Activated CD4-positive, alpha-beta T cell treated with anti-CD3 and anti-CD28 coated beads, Interleukin-2, amount 10 ng/mL, durations not matched to agents 7 days and 5 days (primary cell): ENCODE measurements at regions not wholly inside any gene's neighbourhood (a gene's known extent, or its start where the extent isn't known, plus 50 kb on each side); places are given as distances from the start of the nearest gene placed in this dataset.
"Not testable (repeated sequence)": the region's sequence is repeated elsewhere in the genome, so short reads cannot be mapped to it uniquely, and the experiment has no call there.

Source experiments
- CTCF ChIA-PET: fragments of 350-600 bp; sonication (Branson Sonifier 250); formaldehyde crosslinking; loops from one replicate; lab custom pipeline; 2021; ENCODE audit warnings: antibody characterized with exemption; lab: Charles Lee
- POLR2A ChIA-PET: fragments of 350-600 bp; sonication (Branson Sonifier 250); formaldehyde crosslinking; loops from one replicate; lab custom pipeline; 2021; ENCODE audit warnings: antibody characterized with exemption; lab: Charles Lee
- DNase-seq: peaks from one replicate; pipeline ENCODE4 v3.0.0-alpha.2; 2020
- H3K27ac Mint-ChIP-seq: one replicate; pipeline ENCODE4 v1.8.0; 2021; ENCODE audit warnings: mild to moderate bottlenecking, moderate library complexity, mixed read lengths
- H3K27me3 Mint-ChIP-seq: one replicate; pipeline ENCODE4 v1.8.0; 2021; ENCODE audit warnings: mixed read lengths
- H3K36me3 Mint-ChIP-seq: one replicate; pipeline ENCODE4 v1.8.0; 2021; ENCODE audit warnings: low read depth, mixed read lengths
- H3K4me1 Mint-ChIP-seq: one replicate; pipeline ENCODE4 v1.8.0; 2021; ENCODE audit warnings: mixed read lengths
- H3K4me3 Mint-ChIP-seq: one replicate; pipeline ENCODE4 v1.8.0; 2021; ENCODE audit warnings: mild to moderate bottlenecking, moderate library complexity, mixed read lengths
- H3K9me3 Mint-ChIP-seq: one replicate; pipeline ENCODE4 v1.8.0; 2021; ENCODE audit warnings: mixed read lengths

DNA sequence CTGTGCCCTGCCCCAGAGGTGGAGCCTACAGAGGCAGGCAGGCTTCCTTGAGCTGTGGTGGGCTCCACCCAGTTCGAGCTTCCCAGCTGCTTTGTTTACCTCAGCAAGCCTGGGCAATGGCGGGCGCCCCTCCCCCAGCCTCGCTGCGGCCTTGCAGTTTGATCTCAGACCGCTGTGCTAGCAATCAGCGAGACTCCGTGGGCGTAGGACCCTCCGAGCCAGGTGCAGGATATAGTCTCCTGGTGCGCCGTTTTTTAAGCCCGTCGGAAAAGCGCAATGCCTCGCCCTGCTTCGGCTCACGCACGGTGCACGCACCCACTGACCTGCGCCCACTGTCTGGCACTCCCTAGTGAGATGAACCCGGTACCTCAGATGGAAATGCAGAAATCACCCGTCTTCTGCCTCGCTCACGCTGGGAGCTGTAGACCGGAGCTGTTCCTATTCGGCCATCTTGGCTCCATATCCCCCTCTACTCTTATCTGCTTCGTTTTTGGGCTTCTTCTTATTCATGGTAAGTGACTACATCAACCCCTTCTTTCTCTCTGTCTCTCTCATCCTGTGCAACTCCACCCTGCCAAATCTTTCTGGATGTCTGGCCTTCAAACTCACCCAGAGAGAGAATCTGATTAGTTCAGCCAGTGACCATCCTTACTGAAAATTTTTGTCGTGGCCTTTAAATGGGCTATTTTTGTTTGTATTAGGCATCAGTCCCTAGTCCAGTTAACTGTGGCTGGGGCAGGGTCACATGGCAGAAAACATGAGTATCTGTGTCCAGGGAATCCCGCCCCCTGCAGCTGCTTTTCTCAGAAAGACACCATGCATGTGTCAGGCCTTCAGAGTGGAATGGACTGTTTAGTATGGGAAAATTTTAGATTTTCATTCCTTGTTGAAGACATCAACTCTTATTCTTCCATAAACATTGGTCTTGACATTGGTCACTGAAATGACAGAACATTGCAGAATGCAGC lies 204.6 kb downstream of the TMEM167A start:
- CTCF ChIA-PET, H3K4me1 Mint-ChIP-seq, H3K36me3 Mint-ChIP-seq, H3K27me3 Mint-ChIP-seq, H3K4me3 Mint-ChIP-seq, DNase-seq, POLR2A ChIA-PET, H3K27ac Mint-ChIP-seq, H3K9me3 Mint-ChIP-seq: not testable (repeated sequence)

DNA sequence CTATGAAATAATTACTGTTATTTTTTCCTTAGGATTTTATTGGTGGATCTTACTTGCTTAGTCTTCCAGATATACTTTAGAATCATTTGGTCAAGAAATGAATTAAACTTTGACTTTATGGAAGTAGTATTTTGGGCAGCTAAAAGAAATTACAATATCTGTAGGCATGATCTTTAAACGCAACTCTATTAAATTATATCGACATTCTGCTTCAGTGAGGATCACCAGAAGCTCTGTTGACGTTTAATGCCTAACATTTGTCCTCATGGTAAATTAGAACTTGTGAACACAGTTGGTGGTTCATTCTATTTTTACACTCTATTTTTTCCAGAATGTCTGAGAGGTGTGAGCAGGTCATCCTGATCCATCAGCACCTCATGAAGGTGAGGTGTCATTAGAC lies 211.6 kb downstream of the TMEM167A start:
- ChIA-PET CTCF (no interaction called here), POLR2A (no interaction called here)
- Mint-ChIP-seq H3K27ac (no peak overlapping the region), H3K27me3 (no peaks in the 10 kb centered on the region), H3K4me3 (no peak overlapping the region), H3K36me3 (no peaks in the 10 kb centered on the region), H3K4me1 (no peaks in the 10 kb centered on the region), H3K9me3 (no peaks in the 10 kb centered on the region)
- DNase-seq, result no peak

- Mint-ChIP-seq H3K27ac (no peak overlapping the region), H3K36me3 (no peaks in the 10 kb centered on the region), H3K4me1 (no peaks in the 10 kb centered on the region), H3K9me3 (no peaks in the 10 kb centered on the region), H3K27me3 (no peaks in the 10 kb centered on the region), H3K4me3 (no peak overlapping the region)
- DNase-seq, result no peak
- ChIA-PET CTCF (no interaction called here), POLR2A (no interaction called here)
These were observed 213.9 kb downstream of the TMEM167A start for GRCh38 chr5:82863266-82863665.

DNA sequence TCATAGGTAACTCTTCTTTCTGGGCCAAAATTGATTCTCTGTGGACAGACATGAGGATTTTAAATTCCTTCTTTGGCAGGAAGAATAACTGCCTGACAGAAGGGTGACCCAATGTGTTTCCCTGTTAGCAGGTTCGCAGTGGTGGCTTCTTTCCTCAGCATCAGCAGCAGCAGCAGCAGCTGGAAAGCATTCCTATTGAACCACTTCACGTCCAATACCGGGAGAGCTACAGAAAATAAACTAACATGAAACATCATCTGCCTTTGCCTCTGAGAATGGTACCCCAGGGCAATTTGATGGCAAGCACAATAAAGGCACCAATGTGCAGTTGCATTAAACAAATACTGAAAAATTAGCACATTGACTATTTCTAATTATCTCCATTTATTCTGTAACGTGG lies 214.5 kb downstream of the TMEM167A start:
- ChIA-PET POLR2A (no interaction called here), CTCF (no interaction called here)
- no peaks in the 10 kb centered on the region for H3K9me3 Mint-ChIP-seq
- H3K4me3 Mint-ChIP-seq, result no peak overlapping the region
- H3K27ac Mint-ChIP-seq, result no peak overlapping the region
- no peaks in the 10 kb centered on the region for H3K27me3 Mint-ChIP-seq
- no peaks in the 10 kb centered on the region for H3K4me1 Mint-ChIP-seq
- DNase-seq, result no peak
- no peaks in the 10 kb centered on the region for H3K36me3 Mint-ChIP-seq

DNA sequence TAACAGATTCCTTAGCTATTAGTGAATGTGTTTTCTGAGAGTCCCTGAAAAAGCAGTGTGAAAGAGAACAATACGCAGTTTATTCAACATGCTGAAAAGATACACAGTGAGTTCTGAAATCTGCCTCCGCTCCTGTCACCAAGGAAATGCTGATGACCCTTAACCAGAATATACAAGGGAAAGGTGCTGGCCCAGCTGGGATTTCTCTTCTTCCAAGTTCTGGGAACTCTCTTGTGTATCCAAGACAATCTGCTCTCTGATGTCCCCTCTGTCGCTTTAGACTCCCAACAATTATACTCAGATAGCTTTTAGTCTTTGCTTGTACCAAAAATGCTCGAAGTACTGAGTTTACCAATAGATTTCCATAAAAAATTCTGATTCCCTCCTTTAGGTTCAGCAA lies 214.9 kb downstream of the TMEM167A start:
- no peaks in the 10 kb centered on the region for H3K9me3 Mint-ChIP-seq
- no peak overlapping the region for H3K4me3 Mint-ChIP-seq
- no peaks in the 10 kb centered on the region for H3K36me3 Mint-ChIP-seq
- CTCF ChIA-PET, result no interaction called here
- no peak for DNase-seq
- no peaks in the 10 kb centered on the region for H3K4me1 Mint-ChIP-seq
- H3K27me3 Mint-ChIP-seq, result no peaks in the 10 kb centered on the region
- POLR2A ChIA-PET, result no interaction called here
- no peak overlapping the region for H3K27ac Mint-ChIP-seq

GRCh38 chr5:82861701-82862100 lies 215.5 kb downstream of the TMEM167A start:
- H3K27me3 Mint-ChIP-seq, result no peaks in the 10 kb centered on the region
- H3K9me3 Mint-ChIP-seq, result no peaks in the 10 kb centered on the region
- H3K27ac Mint-ChIP-seq, result no peak overlapping the region
- no peak overlapping the region for H3K4me3 Mint-ChIP-seq
- POLR2A ChIA-PET, result no interaction called here
- H3K36me3 Mint-ChIP-seq, result no peaks in the 10 kb centered on the region
- no peak for DNase-seq
- no peaks in the 10 kb centered on the region for H3K4me1 Mint-ChIP-seq
- CTCF ChIA-PET, result no interaction called here

DNA sequence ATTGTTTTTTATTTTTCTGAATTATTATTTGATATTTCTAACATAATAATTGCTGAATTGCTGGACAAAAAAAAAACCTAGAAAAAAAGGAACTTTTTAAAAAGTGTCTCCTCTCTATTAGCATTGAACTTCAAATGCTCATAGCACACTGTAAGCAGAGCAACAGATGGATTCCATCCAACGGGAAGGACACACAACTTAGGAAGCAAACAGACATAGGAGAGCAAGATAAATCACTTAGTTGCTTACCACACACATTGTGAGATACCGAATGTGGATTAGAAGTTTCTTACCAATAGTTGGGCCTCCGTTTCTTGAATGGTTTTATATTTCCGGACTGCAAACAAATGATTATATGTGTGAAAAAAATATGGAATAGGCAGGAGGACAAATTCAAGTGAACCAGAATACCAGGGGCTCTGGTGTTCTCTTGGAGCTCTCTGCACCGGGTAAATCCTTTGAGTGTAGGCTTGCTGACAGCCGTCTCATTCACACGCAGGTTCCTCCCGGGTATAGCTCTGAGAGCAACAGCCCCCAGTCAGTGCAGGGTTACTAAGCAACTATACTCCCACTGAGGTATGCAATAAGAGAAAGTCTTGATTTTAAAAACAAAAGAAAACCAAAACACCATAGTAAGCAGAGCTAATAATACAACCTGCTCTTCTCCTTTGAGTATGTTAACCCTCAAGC lies 217.6 kb downstream of the TMEM167A start:
- ChIA-PET CTCF (no interaction called here), POLR2A (no interaction called here)
- no peak overlapping the region for H3K27ac Mint-ChIP-seq
- no peaks in the 10 kb centered on the region for H3K36me3 Mint-ChIP-seq
- H3K4me3 Mint-ChIP-seq, result no peak overlapping the region
- no peaks in the 10 kb centered on the region for H3K27me3 Mint-ChIP-seq
- no peaks in the 10 kb centered on the region for H3K9me3 Mint-ChIP-seq
- DNase-seq, result no peak
- H3K4me1 Mint-ChIP-seq, result no peaks in the 10 kb centered on the region

- no peak for DNase-seq
- no peaks in the 10 kb centered on the region for H3K36me3 Mint-ChIP-seq
- H3K27me3 Mint-ChIP-seq, result peaks cover 1% of the 10 kb centered on the region
- H3K4me1 Mint-ChIP-seq, result no peaks in the 10 kb centered on the region
- CTCF ChIA-PET, result no interaction called here
- POLR2A ChIA-PET, result no interaction called here
- H3K9me3 Mint-ChIP-seq, result no peaks in the 10 kb centered on the region
- H3K27ac Mint-ChIP-seq, result no peak overlapping the region
- H3K4me3 Mint-ChIP-seq, result no peak overlapping the region
These were observed 218.8 kb downstream of the TMEM167A start for GRCh38 chr5:82858151-82859025.

GRCh38 chr5:82855893-82856550 lies 221.2 kb downstream of the TMEM167A start:
- no peak for DNase-seq
- H3K36me3 Mint-ChIP-seq, result no peaks in the 10 kb centered on the region
- CTCF ChIA-PET, result no interaction called here
- peaks cover 2% of the 10 kb centered on the region for H3K27me3 Mint-ChIP-seq
- no peaks in the 10 kb centered on the region for H3K9me3 Mint-ChIP-seq
- no peaks in the 10 kb centered on the region for H3K4me1 Mint-ChIP-seq
- H3K4me3 Mint-ChIP-seq, result no peak overlapping the region
- no peak overlapping the region for H3K27ac Mint-ChIP-seq
- POLR2A ChIA-PET, result no interaction called here

GRCh38 chr5:82854956-82855355 lies 222.2 kb downstream of the TMEM167A start:
- CTCF ChIA-PET, result no interaction called here
- Mint-ChIP-seq H3K4me1 (no peaks in the 10 kb centered on the region), H3K9me3 (no peaks in the 10 kb centered on the region), H3K27me3 (peaks cover 2% of the 10 kb centered on the region), H3K4me3 (no peak overlapping the region), H3K36me3 (no peaks in the 10 kb centered on the region), H3K27ac (no peak overlapping the region)
- DNase-seq, result no peak
- POLR2A ChIA-PET, result no interaction called here

- H3K4me1 Mint-ChIP-seq, result no peaks in the 10 kb centered on the region
- H3K27ac Mint-ChIP-seq, result no peak overlapping the region
- ChIA-PET CTCF (interaction anchor here (0.6 kb wide), 1 partner anchor 631 kb away, joined by 3 read pairs; no protein-coding TSS in a partner anchor), POLR2A (no interaction called here)
- no peak for DNase-seq
- no peak overlapping the region for H3K4me3 Mint-ChIP-seq
- H3K27me3 Mint-ChIP-seq, result peaks cover 2% of the 10 kb centered on the region
- no peaks in the 10 kb centered on the region for H3K36me3 Mint-ChIP-seq
- H3K9me3 Mint-ChIP-seq, result peaks cover 2% of the 10 kb centered on the region
These were observed 225.7 kb downstream of the TMEM167A start for GRCh38 chr5:82851471-82851870.

DNA sequence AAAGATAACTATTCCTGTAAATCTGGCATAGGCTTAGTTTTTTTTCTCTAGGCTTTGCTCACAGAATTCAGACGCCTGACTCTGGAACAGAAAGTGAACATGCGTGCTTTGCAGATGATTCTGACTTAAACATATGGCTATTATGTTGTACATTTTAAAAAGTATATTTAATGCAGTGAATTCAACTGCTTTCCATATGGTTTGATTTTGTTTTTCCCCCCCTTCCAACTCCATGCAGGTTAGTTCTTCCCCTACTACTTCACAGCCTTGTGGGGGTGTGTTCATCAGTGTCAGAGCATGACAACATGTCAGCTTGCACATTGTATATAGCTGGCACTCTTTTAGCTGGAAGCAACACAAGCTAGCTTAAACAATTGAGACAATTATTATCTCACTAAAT lies 226.8 kb downstream of the TMEM167A start:
- H3K27ac Mint-ChIP-seq, result no peak overlapping the region
- no peaks in the 10 kb centered on the region for H3K36me3 Mint-ChIP-seq
- H3K4me3 Mint-ChIP-seq, result no peak overlapping the region
- ChIA-PET POLR2A (no interaction called here), CTCF (no interaction called here)
- peaks cover 2% of the 10 kb centered on the region for H3K27me3 Mint-ChIP-seq
- H3K4me1 Mint-ChIP-seq, result no peaks in the 10 kb centered on the region
- DNase-seq, result no peak
- peaks cover 2% of the 10 kb centered on the region for H3K9me3 Mint-ChIP-seq
